Neural cell (in vitro differentiated cells): ENCODE measurements at regions not wholly inside any gene's neighbourhood (a gene's known extent, or its start where the extent isn't known, plus 50 kb on each side); places are given as distances from the start of the nearest gene placed in this dataset.

Source experiments
- H2AFZ ChIP-seq: fragments of 200-600, 300-800 bp; sonication (generic), shearing (Covaris generic); 2 replicates; pipeline ENCODE4 v1.6.0; 2014; ENCODE audit warnings: low read depth, mild to moderate bottlenecking, antibody characterized with exemption, low read length, moderate library complexity
- H3F3A ChIP-seq: fragments of 200-600 bp; shearing (Covaris generic); 2 replicates; pipeline ENCODE4 v1.6.1; 2016; ENCODE audit warnings: mild to moderate bottlenecking, moderate library complexity, mixed read lengths, antibody characterized with exemption, low read length; ENCODE audit not compliant: insufficient read depth, poor library complexity, severe bottlenecking
- H3K27ac ChIP-seq: fragments of 200-600, 300-800 bp; sonication (generic), shearing (Covaris generic); 2 replicates; pipeline ENCODE4 v1.5.1; 2014; ENCODE audit warnings: mild to moderate bottlenecking, low read length, moderate library complexity
- H3K27me3 ChIP-seq: fragments of 300-800, 200-600 bp; sonication (generic), shearing (Covaris generic); 2 replicates; pipeline ENCODE4 v1.6.0; 2014; ENCODE audit warnings: mild to moderate bottlenecking, low read depth, low read length, moderate library complexity; ENCODE audit not compliant: insufficient read depth
- H3K36me3 ChIP-seq: fragments of 300-800, 200-600 bp; sonication (generic), shearing (Covaris generic); 2 replicates; pipeline ENCODE4 v1.5.1; 2014; ENCODE audit warnings: mild to moderate bottlenecking, antibody characterized with exemption, low read length, moderate library complexity; ENCODE audit not compliant: insufficient read depth
- H3K4me2 ChIP-seq: fragments of 300-800, 200-600 bp; sonication (generic), shearing (Covaris generic); 2 replicates; pipeline ENCODE4 v1.6.0; 2014; ENCODE audit warnings: mild to moderate bottlenecking, low read length
- H3K4me3 ChIP-seq: fragments of 300-800, 200-600 bp; sonication (generic), shearing (Covaris generic); 2 replicates; pipeline ENCODE4 v1.5.1; 2014; ENCODE audit warnings: mild to moderate bottlenecking, low read length, moderate library complexity
- H3K79me2 ChIP-seq: fragments of 200-600 bp; shearing (Covaris generic); replicated peaks from 2 replicates; pipeline ENCODE4 v1.6.0; 2014; ENCODE audit warnings: mild to moderate bottlenecking, low read length, moderate library complexity; ENCODE audit not compliant: insufficient read depth
- H3K9ac ChIP-seq: fragments of 300-800, 200-600 bp; sonication (generic), shearing (Covaris generic); 2 replicates; pipeline ENCODE4 v1.6.1; 2016; ENCODE audit warnings: mild to moderate bottlenecking, low read length, mixed read lengths
- H3K9me2 ChIP-seq: fragments of 200-600 bp; shearing (Covaris generic); 2 replicates; pipeline ENCODE4 v1.6.1; 2016; ENCODE audit warnings: mild to moderate bottlenecking, low read length, mixed read lengths; ENCODE audit not compliant: insufficient read depth
- H3K9me3 ChIP-seq: fragments of 200-600, 300-800 bp; sonication (generic), shearing (Covaris generic); 2 replicates; pipeline ENCODE4 v1.6.1; 2016; ENCODE audit warnings: mild to moderate bottlenecking, mixed run types, low read length, moderate library complexity, mixed read lengths
- H4K20me1 ChIP-seq: fragments of 200-600 bp; shearing (Covaris generic); 2 replicates; pipeline ENCODE4 v1.6.1; 2016; ENCODE audit warnings: mild to moderate bottlenecking, mixed run types; ENCODE audit not compliant: insufficient read depth
- EP300 ChIP-seq: fragments of 450-650 bp; conservative IDR thresholded peaks from 2 replicates; pipeline ENCODE4 v1.6.1; 2014; ENCODE audit warnings: antibody characterized with exemption, mild to moderate bottlenecking, moderate library complexity; ENCODE audit not compliant: poor library complexity, severe bottlenecking
- EZH2 ChIP-seq: fragments of 200-600, 300-800 bp; shearing (Covaris generic), sonication (generic); IDR thresholded peaks from 2 replicates; pipeline ENCODE4 v1.6.1; 2014; ENCODE audit warnings: antibody characterized with exemption, low read length, borderline replicate concordance, mild to moderate bottlenecking; ENCODE audit not compliant: insufficient read depth, poor library complexity, severe bottlenecking
- MXI1 ChIP-seq: fragments of 450-650 bp; conservative IDR thresholded peaks from 2 replicates; pipeline ENCODE4 v1.6.1; 2014; ENCODE audit warnings: antibody characterized with exemption, mild to moderate bottlenecking; ENCODE audit not compliant: poor library complexity, severe bottlenecking
- POLR2AphosphoS5 ChIP-seq: IDR thresholded peaks from 2 replicates; pipeline ENCODE4 v1.6.1; 2012
- RAD21 ChIP-seq: fragments of 450-650 bp; conservative IDR thresholded peaks from 2 replicates; pipeline ENCODE4 v1.6.1; 2014; ENCODE audit warnings: antibody characterized with exemption, mild to moderate bottlenecking, moderate library complexity
- SMC3 ChIP-seq: fragments of 450-650 bp; conservative IDR thresholded peaks from 2 replicates; pipeline ENCODE4 v1.6.1; 2014; ENCODE audit warnings: antibody characterized with exemption, mild to moderate bottlenecking, moderate library complexity; ENCODE audit not compliant: poor library complexity
- TAF1 ChIP-seq: IDR thresholded peaks from 2 replicates; pipeline ENCODE4 v1.6.1; 2012; ENCODE audit warnings: low read depth
- TF ChIP-seq, protein P1 (sequence below): fragments of 450-650 bp; IDR thresholded peaks from 2 replicates; pipeline ENCODE4 v1.5.1; 2014; ENCODE audit warnings: antibody characterized with exemption, mild to moderate bottlenecking, moderate library complexity; ENCODE audit not compliant: poor library complexity, severe bottlenecking
- TF ChIP-seq, protein P2 (sequence below): IDR thresholded peaks from 2 replicates; pipeline ENCODE4 v1.6.1; 2012; ENCODE audit warnings: borderline replicate concordance

DNA sequence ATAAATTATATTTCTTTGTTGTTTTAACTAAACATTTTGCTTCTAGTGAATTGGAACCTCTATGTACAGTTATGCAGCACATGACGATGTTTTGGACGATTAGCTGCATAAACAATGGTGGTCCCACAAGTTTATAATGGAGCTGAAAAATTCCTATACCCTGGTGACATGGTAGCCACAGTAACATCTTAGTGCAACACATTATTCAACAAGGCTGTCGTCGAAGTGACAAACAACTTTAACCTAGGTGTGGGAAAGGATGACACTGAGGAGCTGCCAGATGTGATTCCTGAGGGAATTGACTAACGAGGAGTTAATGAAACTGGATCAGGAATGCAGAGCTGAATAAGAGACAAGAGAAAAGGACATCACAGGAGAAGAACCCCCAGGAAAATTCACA is 588.9 kb upstream of the EPHA6 start:
- Histone ChIP-seq H3K36me3 (no peaks in the 10 kb centered on the region), H3K27me3 (no peaks in the 10 kb centered on the region), H3F3A (no peaks in the 10 kb centered on the region), H3K79me2 (no peaks in the 10 kb centered on the region), H3K9ac (no peak overlapping the region), H2AFZ (no peak overlapping the region), H3K9me2 (no peaks in the 10 kb centered on the region), H3K27ac (no peak overlapping the region), H3K4me3 (no peak overlapping the region), H3K9me3 (no peaks in the 10 kb centered on the region), H4K20me1 (no peaks in the 10 kb centered on the region), H3K4me2 (no peak overlapping the region)
- TF ChIP-seq, protein P1, sequence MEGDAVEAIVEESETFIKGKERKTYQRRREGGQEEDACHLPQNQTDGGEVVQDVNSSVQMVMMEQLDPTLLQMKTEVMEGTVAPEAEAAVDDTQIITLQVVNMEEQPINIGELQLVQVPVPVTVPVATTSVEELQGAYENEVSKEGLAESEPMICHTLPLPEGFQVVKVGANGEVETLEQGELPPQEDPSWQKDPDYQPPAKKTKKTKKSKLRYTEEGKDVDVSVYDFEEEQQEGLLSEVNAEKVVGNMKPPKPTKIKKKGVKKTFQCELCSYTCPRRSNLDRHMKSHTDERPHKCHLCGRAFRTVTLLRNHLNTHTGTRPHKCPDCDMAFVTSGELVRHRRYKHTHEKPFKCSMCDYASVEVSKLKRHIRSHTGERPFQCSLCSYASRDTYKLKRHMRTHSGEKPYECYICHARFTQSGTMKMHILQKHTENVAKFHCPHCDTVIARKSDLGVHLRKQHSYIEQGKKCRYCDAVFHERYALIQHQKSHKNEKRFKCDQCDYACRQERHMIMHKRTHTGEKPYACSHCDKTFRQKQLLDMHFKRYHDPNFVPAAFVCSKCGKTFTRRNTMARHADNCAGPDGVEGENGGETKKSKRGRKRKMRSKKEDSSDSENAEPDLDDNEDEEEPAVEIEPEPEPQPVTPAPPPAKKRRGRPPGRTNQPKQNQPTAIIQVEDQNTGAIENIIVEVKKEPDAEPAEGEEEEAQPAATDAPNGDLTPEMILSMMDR, result no peak
- TF ChIP-seq EZH2 (no peak), MXI1 (no peak), EP300 (no peak), RAD21 (no peak), SMC3 (no peak), POLR2AphosphoS5 (no peak), TAF1 (no peak)
- TF ChIP-seq, protein P2, sequence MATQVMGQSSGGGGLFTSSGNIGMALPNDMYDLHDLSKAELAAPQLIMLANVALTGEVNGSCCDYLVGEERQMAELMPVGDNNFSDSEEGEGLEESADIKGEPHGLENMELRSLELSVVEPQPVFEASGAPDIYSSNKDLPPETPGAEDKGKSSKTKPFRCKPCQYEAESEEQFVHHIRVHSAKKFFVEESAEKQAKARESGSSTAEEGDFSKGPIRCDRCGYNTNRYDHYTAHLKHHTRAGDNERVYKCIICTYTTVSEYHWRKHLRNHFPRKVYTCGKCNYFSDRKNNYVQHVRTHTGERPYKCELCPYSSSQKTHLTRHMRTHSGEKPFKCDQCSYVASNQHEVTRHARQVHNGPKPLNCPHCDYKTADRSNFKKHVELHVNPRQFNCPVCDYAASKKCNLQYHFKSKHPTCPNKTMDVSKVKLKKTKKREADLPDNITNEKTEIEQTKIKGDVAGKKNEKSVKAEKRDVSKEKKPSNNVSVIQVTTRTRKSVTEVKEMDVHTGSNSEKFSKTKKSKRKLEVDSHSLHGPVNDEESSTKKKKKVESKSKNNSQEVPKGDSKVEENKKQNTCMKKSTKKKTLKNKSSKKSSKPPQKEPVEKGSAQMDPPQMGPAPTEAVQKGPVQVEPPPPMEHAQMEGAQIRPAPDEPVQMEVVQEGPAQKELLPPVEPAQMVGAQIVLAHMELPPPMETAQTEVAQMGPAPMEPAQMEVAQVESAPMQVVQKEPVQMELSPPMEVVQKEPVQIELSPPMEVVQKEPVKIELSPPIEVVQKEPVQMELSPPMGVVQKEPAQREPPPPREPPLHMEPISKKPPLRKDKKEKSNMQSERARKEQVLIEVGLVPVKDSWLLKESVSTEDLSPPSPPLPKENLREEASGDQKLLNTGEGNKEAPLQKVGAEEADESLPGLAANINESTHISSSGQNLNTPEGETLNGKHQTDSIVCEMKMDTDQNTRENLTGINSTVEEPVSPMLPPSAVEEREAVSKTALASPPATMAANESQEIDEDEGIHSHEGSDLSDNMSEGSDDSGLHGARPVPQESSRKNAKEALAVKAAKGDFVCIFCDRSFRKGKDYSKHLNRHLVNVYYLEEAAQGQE, result no peak

DNA sequence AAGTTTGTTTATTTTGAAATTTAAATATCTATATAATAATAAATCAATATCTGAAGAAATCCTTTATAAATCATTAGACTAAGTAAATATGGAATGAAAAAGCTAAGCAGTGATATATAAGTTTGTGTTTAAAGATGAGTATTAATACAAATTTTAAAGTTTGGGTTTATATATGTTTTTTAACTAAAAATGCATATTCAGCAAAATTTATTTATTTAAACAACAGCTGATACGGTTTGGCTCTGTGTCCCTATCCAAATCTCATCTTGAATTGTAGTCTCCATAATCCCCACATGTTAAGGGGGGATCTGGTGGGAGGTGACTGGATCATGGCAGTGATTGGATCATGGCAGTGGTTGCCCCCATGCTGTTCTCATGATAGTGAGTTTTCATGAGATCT is 580.7 kb upstream of the EPHA6 start:
- H3K9me3 ChIP-seq, result no peaks in the 10 kb centered on the region
- no peak overlapping the region for H3K9ac ChIP-seq
- H3K36me3 ChIP-seq, result no peaks in the 10 kb centered on the region
- H3K4me2 ChIP-seq, result no peak overlapping the region
- no peak overlapping the region for H3K4me3 ChIP-seq
- no peak overlapping the region for H2AFZ ChIP-seq
- H3F3A ChIP-seq, result no peaks in the 10 kb centered on the region
- no peaks in the 10 kb centered on the region for H3K9me2 ChIP-seq
- no peak for TF ChIP-seq TAF1
- TF ChIP-seq RAD21, result no peak
- TF ChIP-seq MXI1, result no peak
- TF ChIP-seq, protein P2, result no peak
- TF ChIP-seq SMC3, result no peak
- TF ChIP-seq, protein P1, result no peak
- no peak for TF ChIP-seq EZH2
- TF ChIP-seq POLR2AphosphoS5, result no peak
- no peak for TF ChIP-seq EP300
- H3K27me3 ChIP-seq, result no peaks in the 10 kb centered on the region
- H4K20me1 ChIP-seq, result no peaks in the 10 kb centered on the region
- no peaks in the 10 kb centered on the region for H3K79me2 ChIP-seq
- H3K27ac ChIP-seq, result no peak overlapping the region
